ENCODE measurements at regions not wholly inside any gene's neighbourhood (a gene's known extent, or its start where the extent isn't known, plus 50 kb on each side); places are given as distances from the start of the nearest gene placed in this dataset.

DNA sequence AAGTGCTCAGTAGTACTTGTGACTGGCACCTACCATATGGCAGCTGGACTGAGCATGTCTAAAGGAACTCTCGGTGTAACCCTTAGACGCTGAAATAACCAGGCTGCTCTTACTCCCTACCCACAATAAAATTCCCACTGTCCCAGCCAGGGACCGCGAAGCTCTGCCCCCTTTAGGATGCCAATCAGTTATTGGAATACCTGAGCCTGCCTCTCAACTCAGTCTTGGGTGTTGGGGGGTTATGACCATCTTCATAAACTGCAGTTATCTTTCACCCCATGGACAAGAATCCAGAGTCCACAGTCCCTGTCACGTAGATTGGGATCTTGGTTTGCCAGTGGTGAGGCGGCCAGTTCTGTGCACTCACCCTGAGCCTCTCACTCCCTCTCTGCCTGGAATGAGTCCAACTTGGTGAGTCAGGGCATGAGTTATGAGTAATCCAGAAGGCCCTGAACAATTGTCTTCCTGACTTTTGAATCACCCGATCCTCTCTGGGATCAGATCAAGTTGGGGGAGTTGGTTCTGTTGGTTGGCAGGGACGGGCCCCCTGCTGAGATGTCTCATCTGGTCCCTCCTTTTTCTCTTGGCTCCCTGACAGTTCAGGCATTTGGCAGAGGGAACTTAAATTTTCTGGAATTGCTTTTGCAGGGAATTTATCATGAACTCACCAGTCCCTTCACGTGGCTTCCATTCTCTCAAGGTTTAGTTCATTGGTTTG lies 120.1 kb upstream of the UBE2E1 start:
- peak; percentile 53 for DNase-seq (ENCODE audit: extremely low spot score)
- TF ChIP-seq, protein P1, sequence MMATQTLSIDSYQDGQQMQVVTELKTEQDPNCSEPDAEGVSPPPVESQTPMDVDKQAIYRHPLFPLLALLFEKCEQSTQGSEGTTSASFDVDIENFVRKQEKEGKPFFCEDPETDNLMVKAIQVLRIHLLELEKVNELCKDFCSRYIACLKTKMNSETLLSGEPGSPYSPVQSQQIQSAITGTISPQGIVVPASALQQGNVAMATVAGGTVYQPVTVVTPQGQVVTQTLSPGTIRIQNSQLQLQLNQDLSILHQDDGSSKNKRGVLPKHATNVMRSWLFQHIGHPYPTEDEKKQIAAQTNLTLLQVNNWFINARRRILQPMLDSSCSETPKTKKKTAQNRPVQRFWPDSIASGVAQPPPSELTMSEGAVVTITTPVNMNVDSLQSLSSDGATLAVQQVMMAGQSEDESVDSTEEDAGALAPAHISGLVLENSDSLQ (IDR thresholded peaks at IDR 0.05) = peak; percentile 27; the same call in 1 of the 2 replicates
- no peak for TF ChIP-seq ELF4 (IDR thresholded peaks at IDR 0.05)
- ChIA-PET POLR2A (no interaction called here), CTCF (no interaction called here)

DNA sequence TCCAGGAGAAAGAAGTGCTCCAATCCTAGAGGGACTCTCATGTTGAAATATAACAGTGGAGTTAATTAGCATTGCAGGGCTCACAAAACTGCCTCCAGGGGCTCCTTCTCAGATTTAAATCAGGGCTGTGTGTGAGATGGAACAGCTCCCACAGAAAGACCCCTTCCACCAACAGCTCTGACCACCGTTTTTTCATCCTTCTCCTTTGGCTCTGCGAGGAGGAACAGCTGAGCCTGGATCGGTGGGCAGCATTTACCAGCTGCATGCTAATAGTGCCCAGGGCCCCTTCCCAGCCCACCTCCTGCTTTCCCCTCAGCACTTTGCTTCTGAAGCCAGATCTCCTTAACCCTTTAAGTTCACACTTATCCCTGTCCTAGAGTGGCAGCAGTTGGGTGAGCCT lies 119.2 kb upstream of the UBE2E1 start:
- no peak for TF ChIP-seq ARNT (IDR thresholded peaks at IDR 0.05)
- no peak for TF ChIP-seq TARDBP (IDR thresholded peaks at IDR 0.05)
- TF ChIP-seq NFRKB (IDR thresholded peaks at IDR 0.05) = no peak
- TF ChIP-seq, protein P1 (IDR thresholded peaks at IDR 0.05) = no peak
- TF ChIP-seq LEF1 (IDR thresholded peaks at IDR 0.05; ENCODE audit: borderline replicate concordance) = no peak
- no peak for TF ChIP-seq FOXK2 (IDR thresholded peaks at IDR 0.05)
- TF ChIP-seq CTBP1 (IDR thresholded peaks at IDR 0.05; ENCODE audit: borderline replicate concordance) = no peak
- TF ChIP-seq ELF4 (IDR thresholded peaks at IDR 0.05) = no peak
- no peak for TF ChIP-seq FOXM1 (IDR thresholded peaks at IDR 0.05; ENCODE audit: borderline replicate concordance)
- no peak for TF ChIP-seq FOXA1 (IDR thresholded peaks at IDR 0.05)
- TF ChIP-seq ZNF384 (IDR thresholded peaks at IDR 0.05) = no peak
- no peak for TF ChIP-seq HDGF (IDR thresholded peaks at IDR 0.05; ENCODE audit: borderline replicate concordance)
- ChIA-PET CTCF (no interaction called here), POLR2A (no interaction called here)
- DNase-seq (ENCODE audit: extremely low spot score) = no peak

DNA sequence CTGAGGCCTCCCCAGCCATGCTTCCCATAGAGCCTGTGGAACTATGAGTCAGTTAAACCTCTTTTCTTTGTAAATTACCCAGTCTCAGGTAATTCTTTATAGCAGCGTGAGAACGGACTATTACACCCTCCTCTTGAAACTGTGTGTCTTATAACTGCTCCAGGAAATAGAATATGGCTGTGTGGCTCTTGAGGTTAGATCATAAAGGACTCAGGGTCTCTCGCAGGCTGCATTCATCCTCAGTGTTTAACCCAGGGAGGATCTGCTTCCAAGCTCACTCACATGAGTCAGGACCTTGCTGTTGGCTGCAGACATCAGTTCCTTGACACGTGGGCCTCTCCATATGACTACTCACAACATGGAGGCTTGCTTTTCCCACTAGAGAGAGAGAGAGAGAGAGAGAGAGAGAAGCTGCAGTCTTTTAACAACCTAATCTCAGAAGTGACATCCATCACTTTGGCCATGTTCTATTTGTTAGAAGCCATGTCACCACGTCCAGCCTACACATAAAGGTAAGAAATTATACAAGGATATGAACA lies 114.3 kb upstream of the UBE2E1 start:
- DNase-seq (ENCODE audit: extremely low spot score) = no peak
- ChIA-PET CTCF (no interaction called here), POLR2A (no interaction called here)
- no peak for TF ChIP-seq L3MBTL2 (conservative IDR thresholded peaks at IDR 0.05)
- no peak for TF ChIP-seq FOXA1 (IDR thresholded peaks at IDR 0.05)
- no peak for TF ChIP-seq SUZ12 (IDR thresholded peaks at IDR 0.05)
- no peak for TF ChIP-seq ZNF384 (IDR thresholded peaks at IDR 0.05)
- TF ChIP-seq LEF1 (IDR thresholded peaks at IDR 0.05; ENCODE audit: borderline replicate concordance) = no peak
- no peak for TF ChIP-seq ARNT (IDR thresholded peaks at IDR 0.05)
- TF ChIP-seq FOXM1 (IDR thresholded peaks at IDR 0.05; ENCODE audit: borderline replicate concordance) = no peak
- TF ChIP-seq TARDBP (IDR thresholded peaks at IDR 0.05) = no peak
- no peak for TF ChIP-seq CTBP1 (IDR thresholded peaks at IDR 0.05; ENCODE audit: borderline replicate concordance)

DNA sequence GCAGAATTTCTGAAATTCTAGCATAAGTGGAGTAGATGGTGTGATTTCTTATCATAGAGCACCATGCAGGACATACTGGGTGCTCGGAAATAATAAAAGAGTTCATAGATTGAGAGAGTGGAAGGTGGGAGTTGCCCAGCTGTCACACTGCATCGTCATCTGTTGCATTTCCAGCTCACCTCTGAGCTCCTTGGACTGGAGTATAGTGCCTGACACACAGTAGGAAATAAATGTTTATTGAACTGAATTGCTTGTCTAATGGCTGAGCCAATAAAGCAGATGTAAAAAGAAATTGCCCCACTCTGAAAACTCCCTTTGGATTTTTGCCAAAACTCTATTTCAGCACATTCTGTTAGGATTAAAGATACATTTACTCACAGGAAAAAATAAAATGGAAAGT lies 108.9 kb upstream of the UBE2E1 start:
- ChIA-PET POLR2A (interaction anchor here (1.8 kb wide), 1 partner anchor 220 kb away, joined by 5 read pairs; the partner anchor contains the start of genes NKIRAS1 and RPL15), CTCF (no interaction called here)
- DNase-seq (ENCODE audit: extremely low spot score) = no peak
- TF ChIP-seq ELF4 (IDR thresholded peaks at IDR 0.05) (no peak), NFRKB (IDR thresholded peaks at IDR 0.05) (no peak), LEF1 (IDR thresholded peaks at IDR 0.05; ENCODE audit: borderline replicate concordance) (no peak), FOXM1 (IDR thresholded peaks at IDR 0.05; ENCODE audit: borderline replicate concordance) (no peak), ZNF384 (IDR thresholded peaks at IDR 0.05) (no peak), HDGF (IDR thresholded peaks at IDR 0.05; ENCODE audit: borderline replicate concordance) (no peak), TARDBP (IDR thresholded peaks at IDR 0.05) (no peak), SUZ12 (IDR thresholded peaks at IDR 0.05) (no peak), FOXA1 (IDR thresholded peaks at IDR 0.05) (no peak), BHLHE40 (IDR thresholded peaks at IDR 0.05; ENCODE audit: borderline replicate concordance) (no peak), SP1 (IDR thresholded peaks at IDR 0.05) (no peak)

DNA sequence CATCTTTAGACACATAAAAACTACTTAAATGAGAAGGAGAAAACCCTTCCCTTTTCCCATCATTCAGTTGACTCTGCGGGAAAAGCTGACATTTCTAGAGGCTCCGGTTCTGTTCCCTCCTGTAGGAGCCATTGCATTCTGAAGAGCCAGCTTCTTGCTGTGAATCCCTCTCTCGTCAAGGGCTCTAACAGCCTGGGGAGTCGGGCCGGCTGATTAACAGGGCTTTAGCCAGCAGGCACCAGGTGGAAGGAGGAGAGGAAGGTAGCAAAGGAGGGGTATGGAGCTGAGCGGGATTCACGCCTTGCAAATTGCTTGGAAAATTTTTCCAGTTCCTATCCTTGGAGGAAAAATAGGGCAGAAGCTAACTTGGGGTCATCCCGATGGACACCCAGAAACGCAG lies 108.3 kb upstream of the UBE2E1 start:
- DNase-seq (ENCODE audit: extremely low spot score) = no peak
- CTCF ChIA-PET = interaction anchor here (0.6 kb wide), 1 partner anchor 29 kb away, joined by 3 read pairs; no protein-coding TSS in a partner anchor
- POLR2A ChIA-PET = interaction anchor here (1.8 kb wide), 1 partner anchor 219 kb away, joined by 5 read pairs; the partner anchor contains the start of genes NKIRAS1 and RPL15
- TF ChIP-seq SP1 (IDR thresholded peaks at IDR 0.05) = no peak
- TF ChIP-seq FOXK2 (IDR thresholded peaks at IDR 0.05) = no peak
- no peak for TF ChIP-seq FOXA1 (IDR thresholded peaks at IDR 0.05)
- no peak for TF ChIP-seq L3MBTL2 (conservative IDR thresholded peaks at IDR 0.05)
- no peak for TF ChIP-seq ELF4 (IDR thresholded peaks at IDR 0.05)
- no peak for TF ChIP-seq CTBP1 (IDR thresholded peaks at IDR 0.05; ENCODE audit: borderline replicate concordance)
- no peak for TF ChIP-seq LEF1 (IDR thresholded peaks at IDR 0.05; ENCODE audit: borderline replicate concordance)
- no peak for TF ChIP-seq TARDBP (IDR thresholded peaks at IDR 0.05)

DNA sequence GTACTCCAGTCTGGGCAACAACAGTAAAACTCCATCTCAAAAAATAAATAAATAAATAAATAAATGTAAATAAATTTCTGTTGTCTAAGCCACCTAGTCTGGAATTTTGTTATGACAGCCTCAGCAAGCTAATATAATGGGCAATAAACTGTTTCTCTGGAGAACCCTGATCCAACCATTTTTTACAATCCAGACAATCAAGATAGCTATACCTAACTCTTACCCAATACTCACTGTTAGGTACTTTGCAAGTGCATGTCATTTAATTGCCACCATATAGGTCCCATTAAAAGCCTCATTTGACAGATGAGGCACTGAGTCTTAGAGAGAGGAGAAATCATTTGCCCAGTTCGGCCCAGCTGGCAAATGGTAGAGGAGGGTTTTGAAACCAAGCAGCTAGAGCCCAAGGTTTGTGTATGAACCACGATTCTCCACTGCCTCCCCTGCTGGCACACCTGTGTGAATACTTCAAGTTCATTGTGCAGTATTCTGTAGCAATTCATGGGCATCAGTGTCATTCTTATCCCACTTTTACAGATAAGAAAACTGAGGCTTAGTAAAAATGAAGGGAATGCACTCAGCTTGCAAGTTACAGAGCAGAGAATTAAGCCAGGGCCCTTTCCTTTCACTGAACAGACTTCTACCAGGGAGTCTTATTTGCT lies 107.0 kb upstream of the UBE2E1 start:
- ChIA-PET CTCF (interaction anchor here (0.6 kb wide), 1 partner anchor 494 kb away, joined by 5 read pairs; no protein-coding TSS in a partner anchor), POLR2A (interaction anchor here (1.8 kb wide), 1 partner anchor 218 kb away, joined by 5 read pairs; the partner anchor contains the start of genes NKIRAS1 and RPL15)
- DNase-seq (ENCODE audit: extremely low spot score) = no peak
- TF ChIP-seq L3MBTL2 (conservative IDR thresholded peaks at IDR 0.05) = no peak
- TF ChIP-seq CTBP1 (IDR thresholded peaks at IDR 0.05; ENCODE audit: borderline replicate concordance) = no peak
- TF ChIP-seq HDGF (IDR thresholded peaks at IDR 0.05; ENCODE audit: borderline replicate concordance) = no peak
- TF ChIP-seq FOXA1 (IDR thresholded peaks at IDR 0.05) = no peak
- TF ChIP-seq ZNF384 (IDR thresholded peaks at IDR 0.05) = no peak
- TF ChIP-seq, protein P1 (IDR thresholded peaks at IDR 0.05) = no peak
- no peak for TF ChIP-seq SUZ12 (IDR thresholded peaks at IDR 0.05)
- no peak for TF ChIP-seq TARDBP (IDR thresholded peaks at IDR 0.05)
- TF ChIP-seq BHLHE40 (IDR thresholded peaks at IDR 0.05; ENCODE audit: borderline replicate concordance) = no peak
- no peak for TF ChIP-seq FOXK2 (IDR thresholded peaks at IDR 0.05)
- no peak for TF ChIP-seq ARNT (IDR thresholded peaks at IDR 0.05)
- no peak for TF ChIP-seq NFRKB (IDR thresholded peaks at IDR 0.05)
- no peak for TF ChIP-seq ELF4 (IDR thresholded peaks at IDR 0.05)
